C4-2B (cell line): ENCODE measurements at regions not wholly inside any gene's neighbourhood (a gene's known extent, or its start where the extent isn't known, plus 50 kb on each side); places are given as distances from the start of the nearest gene placed in this dataset.

Experiments
- ZFX ChIP-seq: fragments of 450-650 bp; IDR thresholded peaks from 2 replicates; pipeline ENCODE4 v1.6.1; 2017
- TF ChIP-seq, protein P1 (sequence below): fragments of 450-650 bp; conservative IDR thresholded peaks from 2 replicates; pipeline ENCODE4 v1.5.1; 2017; ENCODE audit warnings: mild to moderate bottlenecking

DNA sequence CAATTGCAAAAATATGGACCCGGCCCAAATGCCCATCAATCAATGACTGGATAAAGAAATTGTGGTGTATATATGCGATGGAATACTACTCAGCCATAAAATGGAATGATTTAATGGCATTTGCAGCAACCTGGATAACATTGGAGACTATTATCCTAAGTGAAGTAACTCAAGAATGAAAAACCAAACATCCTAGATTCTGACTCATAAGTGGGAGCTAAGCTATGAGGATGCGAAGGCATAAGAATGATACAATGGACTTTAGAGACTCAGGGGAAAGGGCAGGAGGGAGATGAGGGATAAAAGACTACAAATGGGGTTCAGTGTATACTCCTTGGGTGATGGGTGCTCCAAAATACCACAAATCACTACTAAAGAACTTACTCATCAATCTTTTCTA lies 247.6 kb upstream of the FBXL7 start:
- TF ChIP-seq, protein P1, sequence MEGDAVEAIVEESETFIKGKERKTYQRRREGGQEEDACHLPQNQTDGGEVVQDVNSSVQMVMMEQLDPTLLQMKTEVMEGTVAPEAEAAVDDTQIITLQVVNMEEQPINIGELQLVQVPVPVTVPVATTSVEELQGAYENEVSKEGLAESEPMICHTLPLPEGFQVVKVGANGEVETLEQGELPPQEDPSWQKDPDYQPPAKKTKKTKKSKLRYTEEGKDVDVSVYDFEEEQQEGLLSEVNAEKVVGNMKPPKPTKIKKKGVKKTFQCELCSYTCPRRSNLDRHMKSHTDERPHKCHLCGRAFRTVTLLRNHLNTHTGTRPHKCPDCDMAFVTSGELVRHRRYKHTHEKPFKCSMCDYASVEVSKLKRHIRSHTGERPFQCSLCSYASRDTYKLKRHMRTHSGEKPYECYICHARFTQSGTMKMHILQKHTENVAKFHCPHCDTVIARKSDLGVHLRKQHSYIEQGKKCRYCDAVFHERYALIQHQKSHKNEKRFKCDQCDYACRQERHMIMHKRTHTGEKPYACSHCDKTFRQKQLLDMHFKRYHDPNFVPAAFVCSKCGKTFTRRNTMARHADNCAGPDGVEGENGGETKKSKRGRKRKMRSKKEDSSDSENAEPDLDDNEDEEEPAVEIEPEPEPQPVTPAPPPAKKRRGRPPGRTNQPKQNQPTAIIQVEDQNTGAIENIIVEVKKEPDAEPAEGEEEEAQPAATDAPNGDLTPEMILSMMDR, result no peak
- no peak for TF ChIP-seq ZFX
